HepG2 (cell line): ENCODE measurements at regions not wholly inside any gene's neighbourhood (a gene's known extent, or its start where the extent isn't known, plus 50 kb on each side); places are given as distances from the start of the nearest gene placed in this dataset.

Experiments
- ATAC-seq: fragments of 200-7000 bp; cut with Tn5 transposase; 3 replicates; pipeline ENCODE4 v1.9.1; 2020; ENCODE audit warnings: mild to moderate bottlenecking, moderate library complexity
- BruUV-seq: library from RNA; stranded (reverse); fragments of 400-500 nt; replicated peaks from 2 replicates; lab custom pipeline; 2021; lab: Mats Ljungman, UMichigan
- CTCF ChIA-PET: fragments of 300-600 bp; formaldehyde crosslinking; extraction: SDS; loops from one replicate; lab custom pipeline; 2021; ENCODE audit warnings: low total read pairs, inconsistent platforms, low intra/inter-chr PET ratio; lab: Yijun Ruan, JAX
- POLR2A ChIA-PET: fragments of 350-600 bp; sonication (Branson Sonifier 250); formaldehyde crosslinking; loops from one replicate; lab custom pipeline; 2020; ENCODE audit warnings: antibody characterized with exemption, inconsistent platforms; lab: Yijun Ruan, JAX
- DNase-seq: peaks from one replicate; pipeline ENCODE4 v3.0.0-alpha.2; 2015; ENCODE audit warnings: low spot score
- FAIRE-seq: peaks from 3 replicates; lab custom pipeline; 2011; peaks lifted over from hg19 to GRCh38; lab: Jason Lieb, UNC
- H2AFZ ChIP-seq: one replicate; pipeline ENCODE4 v1.6.1; 2011; ENCODE audit warnings: low read length, inconsistent platforms
- H3K27ac ChIP-seq: fragments of 300-600 bp; 3 replicates; pipeline ENCODE4 v1.8.0; 2011; ENCODE audit warnings: mixed run types, mild to moderate bottlenecking, mixed read lengths, low read length, inconsistent platforms; ENCODE audit not compliant: insufficient read depth; ENCODE audit errors: extremely low read length
- H3K27me3 ChIP-seq, 2 experiments: fragments of 200-600 bp in 1 of 2; 2 replicates in 1 of 2; 3 replicates in 1 of 2; pipeline versions ENCODE4 v1.6.0 to v1.8.0; 2011; ENCODE audit warnings: low read length in 2 of 2, mild to moderate bottlenecking in 2 of 2, moderate library complexity in 2 of 2, inconsistent platforms in 1 of 2; ENCODE audit not compliant: insufficient read depth in 2 of 2, control insufficient read depth in 1 of 2
- H3K36me3 ChIP-seq, 2 experiments: fragments of 200-600 bp in 1 of 2; replicated peaks in 1 of 2; 2 replicates in 1 of 2; 3 replicates in 1 of 2; pipeline versions ENCODE4 v1.5.1 to v1.8.0; 2011; ENCODE audit warnings: low read length in 2 of 2, inconsistent platforms in 1 of 2; ENCODE audit not compliant: insufficient read depth in 2 of 2, control insufficient read depth in 1 of 2
- H3K4me1 ChIP-seq: 2 replicates; pipeline ENCODE4 v1.5.1; 2012; ENCODE audit warnings: low read length, inconsistent platforms; ENCODE audit not compliant: insufficient read depth
- H3K4me2 ChIP-seq: 2 replicates; pipeline ENCODE4 v1.6.0; 2011; ENCODE audit warnings: low read depth, low read length, inconsistent platforms
- H3K4me3 ChIP-seq, 3 experiments: fragments of 200-600 bp in 1 of 3; sonication (generic), shearing (Covaris generic) in 1 of 3; replicated peaks in 1 of 3; 2 replicates each; pipeline ENCODE4 v1.5.1; 2011 to 2016; ENCODE audit warnings: low read length in 3 of 3, inconsistent platforms in 2 of 3, low read depth in 2 of 3, mild to moderate bottlenecking in 2 of 3, control low read depth in 1 of 3, mixed read lengths in 1 of 3; ENCODE audit not compliant: insufficient read depth in 1 of 3
- H3K79me2 ChIP-seq: one replicate; pipeline ENCODE4 v1.6.1; 2011; ENCODE audit warnings: low read length, inconsistent platforms; ENCODE audit not compliant: insufficient read depth
- H3K9ac ChIP-seq: 2 replicates; pipeline ENCODE4 v1.6.0; 2011; ENCODE audit warnings: mild to moderate bottlenecking, low read depth, low read length, inconsistent platforms; ENCODE audit not compliant: insufficient read depth
- H3K9me3 ChIP-seq: 2 replicates; pipeline ENCODE4 v1.5.1; 2012; ENCODE audit warnings: mild to moderate bottlenecking, low read length
- H4K20me1 ChIP-seq: 2 replicates; pipeline ENCODE4 v1.6.0; 2011; ENCODE audit warnings: inconsistent platforms, mild to moderate bottlenecking, low read length, moderate library complexity; ENCODE audit not compliant: insufficient read depth
- GRHL1 ChIP-seq: sonication (generic); formaldehyde crosslinking; conservative IDR thresholded peaks from 2 replicates; pipeline ENCODE4 v1.8.0; 2022; ENCODE audit warnings: missing genetic modification reagents
- NR0B2 ChIP-seq: sonication (generic); formaldehyde crosslinking; IDR thresholded peaks from 2 replicates; pipeline ENCODE4 v1.4.0; 2020; ENCODE audit warnings: mild to moderate bottlenecking, missing genetic modification reagents
- NR1H2 ChIP-seq: sonication (generic); formaldehyde crosslinking; IDR thresholded peaks from 2 replicates; pipeline ENCODE4 v1.8.1; 2022; ENCODE audit warnings: low read depth, missing genetic modification reagents, borderline replicate concordance
- TBP ChIP-seq: sonication (generic); formaldehyde crosslinking; IDR thresholded peaks from 2 replicates; pipeline ENCODE4 v1.5.0; 2020; ENCODE audit warnings: missing genetic modification reagents
- ZNF720 ChIP-seq: sonication (generic); formaldehyde crosslinking; IDR thresholded peaks from 2 replicates; pipeline ENCODE4 v1.4.0; 2020; ENCODE audit warnings: missing genetic modification reagents
- ZNF724P ChIP-seq: sonication (generic); formaldehyde crosslinking; IDR thresholded peaks from 2 replicates; pipeline ENCODE4 v1.8.0; 2022; ENCODE audit warnings: missing genetic modification reagents, borderline replicate concordance
- ZNF766 ChIP-seq: sonication (generic); formaldehyde crosslinking; IDR thresholded peaks from 2 replicates; pipeline ENCODE4 v1.5.0; 2020; ENCODE audit warnings: missing genetic modification reagents, borderline replicate concordance
- WGBS: methylation state at CpG from one replicate; pipeline ENCODE4 v1.1.6; 2017; ENCODE audit warnings: low lambda C conversion rate; 5-methylcytosine and 5-hydroxymethylcytosine counted together
- in situ Hi-C: cut with HindIII; loops from 2 replicates; pipeline ENCODE4 v1.10.0; 2017; ENCODE audit warnings: low pct_unique_long_range_greater_than_20kb; ENCODE audit not compliant: extremely low pct_ligation_motif_present
- intact Hi-C: fragments of 100-400 bp; cut with micrococcal nuclease; formaldehyde crosslinking; loops from one replicate; pipeline ENCODE4 v1.10.0; 2022; ENCODE audit not compliant: unreplicated experiment

GRCh38 chr5:107293541-107294210 lies 377.1 kb downstream of the EFNA5 start:
- FAIRE-seq: no peak
- no peaks in the 10 kb centered on the region for H4K20me1 ChIP-seq
- H3K27ac ChIP-seq: no peak overlapping the region
- ChIA-PET POLR2A (no interaction called here), CTCF (no interaction called here)
- H3K36me3 ChIP-seq: no peaks in the 10 kb centered on the region
- H3K4me2 ChIP-seq: no peak overlapping the region
- no peak overlapping the region for H2AFZ ChIP-seq
- H3K9me3 ChIP-seq: no peaks in the 10 kb centered on the region
- WGBS: 9% methylated on average over 8 of the region's 8 CpGs
- H3K79me2 ChIP-seq: no peaks in the 10 kb centered on the region
- H3K27me3 ChIP-seq: no peaks in the 10 kb centered on the region; a peak in 1 of 5 replicates
- H3K4me3 ChIP-seq: no peak overlapping the region
- intact Hi-C loops: no loop called here
- in situ Hi-C loops: no loop called here
- H3K9ac ChIP-seq: no peak overlapping the region
- no TSS peak for BruUV-seq
- no peak for DNase-seq
- no peak for ATAC-seq
- TF ChIP-seq ZNF766 (CRISPR knock-in tag) (no peak), NR1H2 (CRISPR knock-in tag) (no peak), ZNF720 (CRISPR knock-in tag) (no peak), GRHL1 (CRISPR knock-in tag) (no peak), ZNF724P (no peak), NR0B2 (CRISPR knock-in tag) (no peak), TBP (CRISPR knock-in tag) (no peak)
- TF ChIP-seq, all 625 proteins: peak for 0
- no peaks in the 10 kb centered on the region for H3K4me1 ChIP-seq
